MM.1S (cell line): ENCODE measurements at regions not wholly inside any gene's neighbourhood (a gene's known extent, or its start where the extent isn't known, plus 50 kb on each side); places are given as distances from the start of the nearest gene placed in this dataset.

Experiments used
- CTCF ChIP-seq: fragments of 300-600 bp; sonication (generic); IDR thresholded peaks from 2 replicates; pipeline ENCODE4 v1.5.1; 2016; ENCODE audit warnings: antibody characterized with exemption, low read length, mixed read lengths
- EZH2 ChIP-seq: fragments of 300-600 bp; sonication (generic); optimal IDR thresholded peaks from 2 replicates; pipeline ENCODE3; 2017; ENCODE audit warnings: low read depth, mild to moderate bottlenecking, antibody characterized with exemption, low read length, mixed read lengths

- TF ChIP-seq CTCF (no peak), EZH2 (no peak)
Observed at GRCh38 chr2:144102386-144102785, 417.5 kb downstream of the ZEB2 start.
